Cardiac muscle cell (in vitro differentiated cells and primary cell): ENCODE measurements at regions not wholly inside any gene's neighbourhood (a gene's known extent, or its start where the extent isn't known, plus 50 kb on each side); places are given as distances from the start of the nearest gene placed in this dataset.

Experiments
- DNase-seq, 2 donors: peaks; one replicate each; pipeline versions ENCODE4 v3.0.0 to v3.0.0-alpha.2; 2010 to 2017; ENCODE audit warnings: low read depth in 1 of 2, low spot score in 1 of 2
- H3K27ac ChIP-seq: fragments of 200-600 bp; sonication (generic); 2 replicates; pipeline ENCODE4 v1.5.1; 2016
- H3K27me3 ChIP-seq: fragments of 200-600 bp; sonication (generic); 2 replicates; pipeline ENCODE4 v1.6.0; 2016; ENCODE audit warnings: control low read depth
- H3K36me3 ChIP-seq: fragments of 200-600 bp; sonication (generic); 2 replicates; pipeline ENCODE4 v1.5.1; 2016; ENCODE audit warnings: control low read depth
- H3K4me1 ChIP-seq: fragments of 200-600 bp; sonication (generic); 2 replicates; pipeline ENCODE4 v1.8.1; 2017; ENCODE audit warnings: low read depth, mild to moderate bottlenecking, mixed run types
- H3K4me3 ChIP-seq: fragments of 200-600 bp; sonication (generic); 2 replicates; pipeline ENCODE4 v1.5.1; 2016; ENCODE audit warnings: mild to moderate bottlenecking
- H3K9me3 ChIP-seq: fragments of 200-600 bp; sonication (generic); 2 replicates; pipeline ENCODE4 v1.5.1; 2017; ENCODE audit warnings: low read depth, mild to moderate bottlenecking, control low read depth
- CTCF ChIP-seq: IDR thresholded peaks from 2 replicates; pipeline ENCODE4 v1.5.1; 2012; ENCODE audit warnings: low read depth, mild to moderate bottlenecking, low read length

GRCh38 chr10:27437775-27438174, 66.3 kb upstream of the RAB18 start:
- no peaks in the 10 kb centered on the region for H3K36me3 ChIP-seq
- no peak overlapping the region for H3K4me3 ChIP-seq
- H3K4me1 ChIP-seq = no peaks in the 10 kb centered on the region
- no peak overlapping the region for H3K27ac ChIP-seq
- TF ChIP-seq CTCF = no peak
- H3K9me3 ChIP-seq = no peaks in the 10 kb centered on the region
- DNase-seq = no peak
- H3K27me3 ChIP-seq = no peaks in the 10 kb centered on the region

- Histone ChIP-seq H3K9me3 (no peaks in the 10 kb centered on the region), H3K36me3 (no peaks in the 10 kb centered on the region), H3K27ac (no peak overlapping the region), H3K27me3 (no peaks in the 10 kb centered on the region), H3K4me1 (no peaks in the 10 kb centered on the region), H3K4me3 (no peak overlapping the region)
- TF ChIP-seq CTCF = no peak
- no peak for DNase-seq
Measured at GRCh38 chr10:27436710-27437109, 67.4 kb upstream of the RAB18 start.

DNA sequence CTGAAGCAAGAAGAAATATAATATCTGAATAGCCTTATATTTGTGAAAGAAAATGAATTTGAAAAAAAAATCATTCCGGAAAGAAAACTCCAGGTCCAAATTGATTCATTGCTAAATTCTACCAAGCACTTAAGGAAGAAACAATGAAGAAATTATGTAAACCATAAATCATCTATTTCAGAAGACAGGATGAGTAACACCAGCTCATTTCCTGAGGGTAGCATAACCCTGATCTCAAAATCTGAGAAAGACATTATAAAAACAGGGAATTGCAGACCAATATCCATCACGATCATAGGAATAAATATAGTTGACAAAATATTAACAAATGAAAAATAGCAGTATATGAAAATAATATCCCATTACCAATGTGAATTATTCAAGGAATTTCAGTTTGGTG, 70.1 kb upstream of the RAB18 start:
- no peak for DNase-seq
- Histone ChIP-seq H3K4me1 (no peaks in the 10 kb centered on the region), H3K9me3 (no peaks in the 10 kb centered on the region), H3K4me3 (no peak overlapping the region), H3K27me3 (no peaks in the 10 kb centered on the region), H3K36me3 (no peaks in the 10 kb centered on the region), H3K27ac (no peak overlapping the region)
- TF ChIP-seq CTCF = no peak

DNA sequence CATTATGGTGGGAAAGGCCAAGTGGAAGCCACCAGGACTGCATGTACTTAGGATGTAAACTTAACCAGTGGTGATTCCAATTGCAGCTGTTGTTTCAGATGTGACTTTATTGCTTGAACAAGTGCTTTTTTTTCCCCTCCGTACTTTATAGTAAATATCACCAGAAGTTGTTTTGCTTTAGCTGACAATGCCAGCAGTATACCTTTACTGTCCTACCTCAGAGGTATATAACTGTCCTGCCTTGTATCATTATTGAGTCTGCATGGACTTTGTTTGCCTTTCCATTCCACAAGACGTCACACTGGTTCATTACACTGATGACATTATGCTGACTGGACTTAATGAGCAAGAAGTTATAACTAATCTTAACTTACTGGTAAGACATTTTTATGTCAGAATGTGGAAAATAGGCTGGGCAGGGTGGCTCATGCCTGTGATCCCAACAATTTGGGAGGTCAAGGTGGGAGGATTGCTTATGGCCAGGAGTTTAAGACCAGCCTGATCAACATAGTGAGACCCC, 77.1 kb upstream of the RAB18 start:
- Histone ChIP-seq H3K4me1 (no peaks in the 10 kb centered on the region), H3K27me3 (no peaks in the 10 kb centered on the region), H3K4me3 (no peak overlapping the region), H3K36me3 (no peaks in the 10 kb centered on the region), H3K27ac (no peak overlapping the region), H3K9me3 (no peaks in the 10 kb centered on the region)
- no peak for DNase-seq
- TF ChIP-seq CTCF = no peak

DNA sequence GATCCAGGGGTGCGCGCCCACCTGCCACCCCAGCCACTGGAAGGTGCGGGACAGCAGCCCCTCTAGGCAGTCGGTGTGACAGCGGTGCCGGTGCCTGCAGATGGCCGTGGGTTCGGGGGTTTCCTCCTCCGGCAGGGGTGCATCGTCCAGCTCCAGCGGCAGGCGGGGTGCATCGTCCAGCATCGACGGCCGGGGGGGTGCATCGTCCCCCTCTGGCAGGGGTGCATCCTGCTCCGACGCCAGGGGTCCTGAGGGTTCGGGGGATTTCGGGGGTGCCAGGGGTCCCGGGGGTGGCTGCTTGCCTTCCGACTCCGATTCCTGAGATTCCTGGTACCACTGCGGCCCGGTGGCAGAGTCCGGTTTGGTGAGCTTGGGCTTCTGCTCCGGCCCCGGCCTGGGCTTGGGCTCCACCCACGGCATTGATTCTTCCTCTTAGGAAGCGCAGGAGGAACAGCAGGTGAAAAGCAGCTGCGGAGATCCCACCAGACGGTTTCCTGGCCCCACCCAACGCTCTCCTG, 90.2 kb upstream of the RAB18 start:
- H3K4me3 ChIP-seq = no peak overlapping the region
- no peaks in the 10 kb centered on the region for H3K9me3 ChIP-seq
- no peaks in the 10 kb centered on the region for H3K27me3 ChIP-seq
- TF ChIP-seq CTCF = no peak
- no peak for DNase-seq
- H3K4me1 ChIP-seq = no peaks in the 10 kb centered on the region
- no peaks in the 10 kb centered on the region for H3K36me3 ChIP-seq
- no peak overlapping the region for H3K27ac ChIP-seq

- H3K36me3 ChIP-seq = no peaks in the 10 kb centered on the region
- no peak overlapping the region for H3K4me3 ChIP-seq
- no peak for DNase-seq
- H3K27me3 ChIP-seq = no peaks in the 10 kb centered on the region
- H3K9me3 ChIP-seq = no peaks in the 10 kb centered on the region
- H3K27ac ChIP-seq = no peak overlapping the region
- no peaks in the 10 kb centered on the region for H3K4me1 ChIP-seq
- no peak for TF ChIP-seq CTCF
Measured at GRCh38 chr10:27413387-27413786, 90.7 kb upstream of the RAB18 start.
